Adrenal gland (tissue), 5 donors: ENCODE measurements at regions not wholly inside any gene's neighbourhood (a gene's known extent, or its start where the extent isn't known, plus 50 kb on each side); places are given as distances from the start of the nearest gene placed in this dataset.

Experiments used
- POLR2A ChIP-seq, 2 donors: fragments of 450-650 bp; IDR thresholded peaks; one replicate each; pipeline ENCODE4 v1.6.1; 2017; ENCODE audit warnings: antibody characterized with exemption in 2 of 2, mild to moderate bottlenecking in 2 of 2, moderate library complexity in 1 of 2
- TF ChIP-seq, protein P1 (sequence below), 6 experiments: fragments of 450-650 bp in 4 of 6; fragments of 200-600 bp in 2 of 6; sonication (generic) in 1 of 6; IDR thresholded peaks; 1 replicate in 5 of 6; 2 replicates in 1 of 6; pipeline versions ENCODE4 v1.5.1 to v1.8.0; 2016 to 2021; ENCODE audit warnings: antibody characterized with exemption in 6 of 6, mild to moderate bottlenecking in 2 of 6, moderate library complexity in 1 of 6
- donor health status: DM: no; HTN: no; CAD: no.

DNA sequence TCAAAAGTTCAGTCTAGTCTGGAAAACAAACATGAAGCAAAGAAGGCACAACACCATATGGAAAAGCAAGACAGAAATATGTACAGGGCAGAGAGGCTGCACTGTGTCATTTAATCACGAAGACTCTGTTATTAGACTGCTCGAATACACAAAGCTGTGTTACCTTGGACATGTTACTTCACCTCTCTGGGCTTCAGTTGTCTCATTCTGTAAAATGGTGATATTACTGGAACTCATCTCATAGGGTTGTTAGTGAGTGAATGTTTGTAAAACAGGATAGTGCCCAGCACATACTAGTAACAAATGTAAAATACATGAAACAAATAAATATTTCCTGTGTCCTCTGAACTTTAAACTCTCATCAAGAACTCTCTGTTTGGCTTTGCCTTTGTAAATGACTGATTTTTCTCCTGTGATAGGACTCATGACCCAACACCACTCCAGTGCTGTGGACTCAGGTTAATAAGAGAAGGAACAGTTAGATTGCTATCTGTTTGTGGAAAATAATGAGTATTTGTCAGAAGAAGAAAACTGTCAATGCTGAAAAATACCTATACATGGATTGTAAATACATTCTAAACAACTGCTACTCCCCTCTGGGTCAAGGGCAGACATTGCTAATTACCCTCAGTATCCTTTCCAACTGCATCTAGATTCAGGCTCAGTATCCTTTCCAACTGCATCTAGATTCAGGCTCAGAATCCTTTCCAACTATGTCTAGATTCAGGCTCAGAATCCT, 62.3 kb downstream of the ZIC5 start:
- TF ChIP-seq, protein P1, sequence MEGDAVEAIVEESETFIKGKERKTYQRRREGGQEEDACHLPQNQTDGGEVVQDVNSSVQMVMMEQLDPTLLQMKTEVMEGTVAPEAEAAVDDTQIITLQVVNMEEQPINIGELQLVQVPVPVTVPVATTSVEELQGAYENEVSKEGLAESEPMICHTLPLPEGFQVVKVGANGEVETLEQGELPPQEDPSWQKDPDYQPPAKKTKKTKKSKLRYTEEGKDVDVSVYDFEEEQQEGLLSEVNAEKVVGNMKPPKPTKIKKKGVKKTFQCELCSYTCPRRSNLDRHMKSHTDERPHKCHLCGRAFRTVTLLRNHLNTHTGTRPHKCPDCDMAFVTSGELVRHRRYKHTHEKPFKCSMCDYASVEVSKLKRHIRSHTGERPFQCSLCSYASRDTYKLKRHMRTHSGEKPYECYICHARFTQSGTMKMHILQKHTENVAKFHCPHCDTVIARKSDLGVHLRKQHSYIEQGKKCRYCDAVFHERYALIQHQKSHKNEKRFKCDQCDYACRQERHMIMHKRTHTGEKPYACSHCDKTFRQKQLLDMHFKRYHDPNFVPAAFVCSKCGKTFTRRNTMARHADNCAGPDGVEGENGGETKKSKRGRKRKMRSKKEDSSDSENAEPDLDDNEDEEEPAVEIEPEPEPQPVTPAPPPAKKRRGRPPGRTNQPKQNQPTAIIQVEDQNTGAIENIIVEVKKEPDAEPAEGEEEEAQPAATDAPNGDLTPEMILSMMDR (IDR thresholded peaks at IDR 0.05) = no peak
- no peak for TF ChIP-seq POLR2A (IDR thresholded peaks at IDR 0.05)
